PC-3 (cell line): ENCODE measurements at regions not wholly inside any gene's neighbourhood (a gene's known extent, or its start where the extent isn't known, plus 50 kb on each side); places are given as distances from the start of the nearest gene placed in this dataset.

Experiments used
- EZH2 ChIP-seq: fragments of 300-600 bp; sonication (generic); IDR thresholded peaks from one replicate; pipeline ENCODE4 v1.6.1; 2017; ENCODE audit warnings: antibody characterized with exemption, mild to moderate bottlenecking, low read length; ENCODE audit not compliant: unreplicated experiment
- EZH2phosphoT487 ChIP-seq: fragments of 300-600 bp; sonication (generic); IDR thresholded peaks from 2 replicates; pipeline ENCODE4 v1.6.1; 2018; ENCODE audit warnings: mild to moderate bottlenecking, antibody characterized with exemption, low read length, borderline replicate concordance
- TF ChIP-seq, protein P1 (sequence below): fragments of 300-600 bp; sonication (generic); conservative IDR thresholded peaks from 2 replicates; pipeline ENCODE4 v1.5.1; 2017; ENCODE audit warnings: antibody characterized with exemption, low read depth, mild to moderate bottlenecking, low read length

- TF ChIP-seq, protein P1, sequence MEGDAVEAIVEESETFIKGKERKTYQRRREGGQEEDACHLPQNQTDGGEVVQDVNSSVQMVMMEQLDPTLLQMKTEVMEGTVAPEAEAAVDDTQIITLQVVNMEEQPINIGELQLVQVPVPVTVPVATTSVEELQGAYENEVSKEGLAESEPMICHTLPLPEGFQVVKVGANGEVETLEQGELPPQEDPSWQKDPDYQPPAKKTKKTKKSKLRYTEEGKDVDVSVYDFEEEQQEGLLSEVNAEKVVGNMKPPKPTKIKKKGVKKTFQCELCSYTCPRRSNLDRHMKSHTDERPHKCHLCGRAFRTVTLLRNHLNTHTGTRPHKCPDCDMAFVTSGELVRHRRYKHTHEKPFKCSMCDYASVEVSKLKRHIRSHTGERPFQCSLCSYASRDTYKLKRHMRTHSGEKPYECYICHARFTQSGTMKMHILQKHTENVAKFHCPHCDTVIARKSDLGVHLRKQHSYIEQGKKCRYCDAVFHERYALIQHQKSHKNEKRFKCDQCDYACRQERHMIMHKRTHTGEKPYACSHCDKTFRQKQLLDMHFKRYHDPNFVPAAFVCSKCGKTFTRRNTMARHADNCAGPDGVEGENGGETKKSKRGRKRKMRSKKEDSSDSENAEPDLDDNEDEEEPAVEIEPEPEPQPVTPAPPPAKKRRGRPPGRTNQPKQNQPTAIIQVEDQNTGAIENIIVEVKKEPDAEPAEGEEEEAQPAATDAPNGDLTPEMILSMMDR, result no peak
- no peak for TF ChIP-seq EZH2
- TF ChIP-seq EZH2phosphoT487, result no peak
Observed at GRCh38 chr22:26905076-26905475, 247.7 kb downstream of the MIAT start.
